ENCODE measurements at regions not wholly inside any gene's neighbourhood (a gene's known extent, or its start where the extent isn't known, plus 50 kb on each side); places are given as distances from the start of the nearest gene placed in this dataset.

DNA sequence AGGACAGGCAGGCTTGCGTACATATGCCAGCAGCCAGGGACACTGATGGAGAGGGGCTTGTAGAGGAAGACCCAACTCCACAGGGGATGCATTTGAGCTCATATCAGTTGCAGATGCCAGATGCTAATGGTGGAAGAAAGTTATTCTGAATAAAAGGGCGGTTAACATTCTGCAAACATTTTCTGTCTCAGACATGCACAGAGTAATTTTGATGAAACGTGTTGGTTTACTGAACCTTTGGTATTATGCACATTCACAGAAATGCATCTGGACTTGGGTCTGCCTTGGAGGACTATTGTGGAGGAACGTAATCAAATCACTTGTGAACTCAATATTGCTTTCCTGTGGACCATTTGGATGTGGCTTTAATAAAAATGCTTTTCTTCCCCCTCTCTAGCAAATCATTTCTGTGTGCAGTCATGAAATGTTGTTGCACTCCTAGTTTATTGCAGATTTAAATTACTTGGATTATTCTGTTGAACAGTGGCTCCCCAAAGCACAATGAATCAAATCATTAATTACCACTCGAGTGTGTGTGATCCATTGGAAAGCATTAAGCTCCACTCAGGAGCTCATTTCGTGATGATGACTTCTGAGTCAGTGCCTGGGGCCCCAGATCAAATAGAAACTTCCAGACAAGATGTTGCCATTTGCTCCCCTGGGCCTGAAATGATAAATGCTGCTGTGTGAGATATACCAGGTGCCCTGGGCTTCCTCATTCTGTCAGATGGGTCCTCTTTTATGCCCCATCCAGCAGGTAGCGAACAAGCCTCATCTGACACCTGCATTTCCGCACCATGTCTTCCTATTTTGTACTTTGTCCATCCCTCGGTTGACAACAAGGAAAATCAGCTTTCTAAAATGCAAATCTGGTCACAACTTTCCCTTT, 697.0 kb upstream of the HS6ST1 start:
- Histone ChIP-seq H2AFZ (ENCODE audit: low read length) (no peak overlapping the region), H3K9ac (ENCODE audit: insufficient read depth, low read depth, low read length) (no peak overlapping the region), H3K27ac (ENCODE audit: extremely low read length, insufficient read depth, low read length) (no peak overlapping the region), H3K4me1 (ENCODE audit: insufficient read depth, low read length) (no peaks in the 10 kb centered on the region), H3K4me2 (ENCODE audit: low read depth, low read length) (no peak overlapping the region), H3K36me3 (replicated peaks in 1 of 2; ENCODE audit: control insufficient read depth in 1 of 2, insufficient read depth in 2 of 2, low read length in 2 of 2) (no peaks in the 10 kb centered on the region), H3K27me3 (ENCODE audit: control insufficient read depth in 1 of 2, insufficient read depth in 2 of 2, low read length in 2 of 2) (peaks cover 1 to 15% of the 10 kb centered on the region in 2 experiments; a peak in 3 of 5 replicates), H3K9me3 (ENCODE audit: low read length) (no peaks in the 10 kb centered on the region), H3K4me3 (replicated peaks in 1 of 3; ENCODE audit: insufficient read depth in 1 of 3, low read depth in 2 of 3, low read length in 3 of 3) (no peak overlapping the region), H3K79me2 (ENCODE audit: insufficient read depth, low read length) (no peaks in the 10 kb centered on the region), H4K20me1 (ENCODE audit: insufficient read depth, low read length) (no peaks in the 10 kb centered on the region)
- WGBS (ENCODE audit: low lambda C conversion rate), result 5% methylated on average over 9 of the region's 9 CpGs
- FAIRE-seq, result no peak
- no TSS peak for BruUV-seq (replicated peaks)
- ATAC-seq, result no peak
- no peak for DNase-seq (ENCODE audit: low spot score)
- ChIA-PET POLR2A (no interaction called here), CTCF (ENCODE audit: low intra/inter-chr PET ratio, low total read pairs) (no interaction called here)
- intact Hi-C loops (cut with micrococcal nuclease; ENCODE audit: unreplicated experiment), result no loop called here
- in situ Hi-C loops (cut with HindIII; ENCODE audit: extremely low pct_ligation_motif_present, low pct_unique_long_range_greater_than_20kb), result no loop called here
- TF ChIP-seq KLF9 (CRISPR knock-in tag; IDR thresholded peaks at IDR 0.05; ENCODE audit: low read depth), result no peak
- no peak for TF ChIP-seq RAD51 (IDR thresholded peaks at IDR 0.05; ENCODE audit: borderline replicate concordance)
- TF ChIP-seq SP4 (CRISPR knock-in tag; IDR thresholded peaks at IDR 0.05), result no peak
- TF ChIP-seq ZNF24 (IDR thresholded peaks at IDR 0.05), result no peak
- TF ChIP-seq ZEB1 (IDR thresholded peaks at IDR 0.05; ENCODE audit: insufficient replicate concordance, low read depth), result no peak
- no peak for TF ChIP-seq ZNF382 (CRISPR knock-in tag; IDR thresholded peaks at IDR 0.05; ENCODE audit: borderline replicate concordance)
- TF ChIP-seq, protein P1, sequence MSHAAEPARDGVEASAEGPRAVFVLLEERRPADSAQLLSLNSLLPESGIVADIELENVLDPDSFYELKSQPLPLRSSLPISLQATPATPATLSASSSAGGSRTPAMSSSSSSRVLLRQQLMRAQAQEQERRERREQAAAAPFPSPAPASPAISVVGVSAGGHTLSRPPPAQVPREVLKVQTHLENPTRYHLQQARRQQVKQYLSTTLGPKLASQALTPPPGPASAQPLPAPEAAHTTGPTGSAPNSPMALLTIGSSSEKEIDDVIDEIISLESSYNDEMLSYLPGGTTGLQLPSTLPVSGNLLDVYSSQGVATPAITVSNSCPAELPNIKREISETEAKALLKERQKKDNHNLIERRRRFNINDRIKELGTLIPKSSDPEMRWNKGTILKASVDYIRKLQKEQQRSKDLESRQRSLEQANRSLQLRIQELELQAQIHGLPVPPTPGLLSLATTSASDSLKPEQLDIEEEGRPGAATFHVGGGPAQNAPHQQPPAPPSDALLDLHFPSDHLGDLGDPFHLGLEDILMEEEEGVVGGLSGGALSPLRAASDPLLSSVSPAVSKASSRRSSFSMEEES (CRISPR knock-in tag; IDR thresholded peaks at IDR 0.05), result no peak
- no peak for TF ChIP-seq SRY (CRISPR knock-in tag; IDR thresholded peaks at IDR 0.05)
- no peak for TF ChIP-seq HDAC2 (CRISPR knock-in tag; IDR thresholded peaks at IDR 0.05)
- no peak for TF ChIP-seq ZNF7 (CRISPR knock-in tag; IDR thresholded peaks at IDR 0.05)
- TF ChIP-seq TAF15 (IDR thresholded peaks at IDR 0.05; ENCODE audit: low read depth, low read length, poor library complexity, severe bottlenecking), result no peak
- TF ChIP-seq, protein P2, sequence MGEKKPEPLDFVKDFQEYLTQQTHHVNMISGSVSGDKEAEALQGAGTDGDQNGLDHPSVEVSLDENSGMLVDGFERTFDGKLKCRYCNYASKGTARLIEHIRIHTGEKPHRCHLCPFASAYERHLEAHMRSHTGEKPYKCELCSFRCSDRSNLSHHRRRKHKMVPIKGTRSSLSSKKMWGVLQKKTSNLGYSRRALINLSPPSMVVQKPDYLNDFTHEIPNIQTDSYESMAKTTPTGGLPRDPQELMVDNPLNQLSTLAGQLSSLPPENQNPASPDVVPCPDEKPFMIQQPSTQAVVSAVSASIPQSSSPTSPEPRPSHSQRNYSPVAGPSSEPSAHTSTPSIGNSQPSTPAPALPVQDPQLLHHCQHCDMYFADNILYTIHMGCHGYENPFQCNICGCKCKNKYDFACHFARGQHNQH (CRISPR knock-in tag; IDR thresholded peaks at IDR 0.05), result no peak
- no peak for TF ChIP-seq FOSL2 (CRISPR knock-in tag; IDR thresholded peaks at IDR 0.05)
- TF ChIP-seq, protein P3, sequence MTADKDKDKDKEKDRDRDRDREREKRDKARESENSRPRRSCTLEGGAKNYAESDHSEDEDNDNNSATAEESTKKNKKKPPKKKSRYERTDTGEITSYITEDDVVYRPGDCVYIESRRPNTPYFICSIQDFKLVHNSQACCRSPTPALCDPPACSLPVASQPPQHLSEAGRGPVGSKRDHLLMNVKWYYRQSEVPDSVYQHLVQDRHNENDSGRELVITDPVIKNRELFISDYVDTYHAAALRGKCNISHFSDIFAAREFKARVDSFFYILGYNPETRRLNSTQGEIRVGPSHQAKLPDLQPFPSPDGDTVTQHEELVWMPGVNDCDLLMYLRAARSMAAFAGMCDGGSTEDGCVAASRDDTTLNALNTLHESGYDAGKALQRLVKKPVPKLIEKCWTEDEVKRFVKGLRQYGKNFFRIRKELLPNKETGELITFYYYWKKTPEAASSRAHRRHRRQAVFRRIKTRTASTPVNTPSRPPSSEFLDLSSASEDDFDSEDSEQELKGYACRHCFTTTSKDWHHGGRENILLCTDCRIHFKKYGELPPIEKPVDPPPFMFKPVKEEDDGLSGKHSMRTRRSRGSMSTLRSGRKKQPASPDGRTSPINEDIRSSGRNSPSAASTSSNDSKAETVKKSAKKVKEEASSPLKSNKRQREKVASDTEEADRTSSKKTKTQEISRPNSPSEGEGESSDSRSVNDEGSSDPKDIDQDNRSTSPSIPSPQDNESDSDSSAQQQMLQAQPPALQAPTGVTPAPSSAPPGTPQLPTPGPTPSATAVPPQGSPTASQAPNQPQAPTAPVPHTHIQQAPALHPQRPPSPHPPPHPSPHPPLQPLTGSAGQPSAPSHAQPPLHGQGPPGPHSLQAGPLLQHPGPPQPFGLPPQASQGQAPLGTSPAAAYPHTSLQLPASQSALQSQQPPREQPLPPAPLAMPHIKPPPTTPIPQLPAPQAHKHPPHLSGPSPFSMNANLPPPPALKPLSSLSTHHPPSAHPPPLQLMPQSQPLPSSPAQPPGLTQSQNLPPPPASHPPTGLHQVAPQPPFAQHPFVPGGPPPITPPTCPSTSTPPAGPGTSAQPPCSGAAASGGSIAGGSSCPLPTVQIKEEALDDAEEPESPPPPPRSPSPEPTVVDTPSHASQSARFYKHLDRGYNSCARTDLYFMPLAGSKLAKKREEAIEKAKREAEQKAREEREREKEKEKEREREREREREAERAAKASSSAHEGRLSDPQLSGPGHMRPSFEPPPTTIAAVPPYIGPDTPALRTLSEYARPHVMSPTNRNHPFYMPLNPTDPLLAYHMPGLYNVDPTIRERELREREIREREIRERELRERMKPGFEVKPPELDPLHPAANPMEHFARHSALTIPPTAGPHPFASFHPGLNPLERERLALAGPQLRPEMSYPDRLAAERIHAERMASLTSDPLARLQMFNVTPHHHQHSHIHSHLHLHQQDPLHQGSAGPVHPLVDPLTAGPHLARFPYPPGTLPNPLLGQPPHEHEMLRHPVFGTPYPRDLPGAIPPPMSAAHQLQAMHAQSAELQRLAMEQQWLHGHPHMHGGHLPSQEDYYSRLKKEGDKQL (CRISPR knock-in tag; IDR thresholded peaks at IDR 0.05; ENCODE audit: low read depth), result no peak
